ENCODE measurements at regions not wholly inside any gene's neighbourhood (a gene's known extent, or its start where the extent isn't known, plus 50 kb on each side); places are given as distances from the start of the nearest gene placed in this dataset.
"Not testable (repeated sequence)": the region's sequence is repeated elsewhere in the genome, so short reads cannot be mapped to it uniquely, and the experiment has no call there.

DNA sequence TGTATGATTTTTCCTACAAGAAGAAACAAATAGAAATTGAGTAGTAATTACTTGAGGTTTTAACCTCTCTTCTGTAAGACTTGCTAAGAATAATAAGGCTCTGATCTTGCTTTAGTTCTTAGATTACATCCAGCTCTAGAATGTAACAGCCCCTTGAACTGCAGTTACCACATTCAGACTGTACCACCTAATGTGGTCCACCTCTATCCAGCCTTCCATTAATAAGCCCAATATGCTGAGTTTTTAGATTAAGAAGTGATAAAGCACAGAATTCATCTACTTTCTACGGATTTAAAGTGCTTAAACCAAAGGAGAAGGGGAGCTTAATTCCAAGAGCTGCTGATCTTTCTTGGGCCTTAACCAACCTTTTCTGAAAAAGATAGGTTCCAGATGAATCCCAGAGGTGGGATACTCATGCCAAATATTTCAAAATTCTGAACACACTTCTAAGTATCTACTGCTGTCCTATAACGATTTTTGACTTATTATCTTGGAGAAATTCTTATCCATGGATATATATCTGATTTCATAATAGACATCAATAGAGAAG lies 131.5 kb downstream of the ZNF608 start:
- DNase-seq, result no peak

- no peak for DNase-seq
Measured at GRCh38 chr5:124614105-124614504, 132.3 kb downstream of the ZNF608 start.

- no peak for DNase-seq
Measured at GRCh38 chr5:124613273-124613953, 133.0 kb downstream of the ZNF608 start.

DNA sequence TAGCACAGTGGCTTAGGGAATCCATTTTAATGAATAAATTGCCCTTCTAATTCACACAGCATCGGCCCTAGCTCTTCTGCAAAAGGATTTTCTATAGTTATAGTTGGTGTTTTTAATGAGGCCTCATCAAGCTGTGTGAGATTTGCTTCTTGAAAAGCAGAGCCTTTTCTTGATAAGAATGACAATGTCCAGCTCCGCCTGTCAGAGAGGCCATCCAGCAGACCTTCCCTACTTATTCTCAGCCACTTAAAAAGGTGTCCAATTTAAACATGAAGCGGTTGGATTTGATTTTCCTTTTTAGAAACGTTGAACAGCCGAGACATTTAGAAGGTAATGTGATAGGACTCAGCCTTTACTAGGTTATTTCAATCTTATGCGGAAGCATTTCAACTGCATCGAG lies 134.4 kb downstream of the ZNF608 start:
- DNase-seq, result no peak

- not testable (repeated sequence) for DNase-seq
Measured at GRCh38 chr5:124611262-124611661, 135.2 kb downstream of the ZNF608 start.

DNA sequence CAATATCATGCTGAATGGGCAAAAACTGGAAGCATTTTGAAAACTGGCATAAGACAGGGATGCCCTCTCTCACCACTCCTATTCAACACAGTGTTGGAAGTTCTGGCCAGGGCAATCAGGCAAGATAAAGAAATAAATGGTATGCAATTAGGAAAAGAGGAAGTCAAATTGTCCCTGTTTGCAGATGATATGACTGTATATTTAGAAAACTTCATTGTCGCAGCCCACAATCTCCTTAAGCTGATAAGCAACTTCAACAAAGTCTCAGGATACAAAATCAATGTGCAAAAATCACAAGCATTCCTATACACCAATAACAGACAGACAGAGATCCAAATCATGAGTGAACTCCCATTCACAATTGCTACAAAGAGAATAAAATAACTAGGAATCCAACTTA lies 136.8 kb downstream of the ZNF608 start:
- not testable (repeated sequence) for DNase-seq

GRCh38 chr5:124606543-124606942 lies 139.9 kb downstream of the ZNF608 start:
- DNase-seq, result no peak

GRCh38 chr5:124606093-124606492 lies 140.3 kb downstream of the ZNF608 start:
- DNase-seq, result no peak

GRCh38 chr5:124605541-124605940 lies 140.9 kb downstream of the ZNF608 start:
- DNase-seq, result no peak

GRCh38 chr5:124604419-124604818 lies 142.0 kb downstream of the ZNF608 start:
- no peak for DNase-seq

DNA sequence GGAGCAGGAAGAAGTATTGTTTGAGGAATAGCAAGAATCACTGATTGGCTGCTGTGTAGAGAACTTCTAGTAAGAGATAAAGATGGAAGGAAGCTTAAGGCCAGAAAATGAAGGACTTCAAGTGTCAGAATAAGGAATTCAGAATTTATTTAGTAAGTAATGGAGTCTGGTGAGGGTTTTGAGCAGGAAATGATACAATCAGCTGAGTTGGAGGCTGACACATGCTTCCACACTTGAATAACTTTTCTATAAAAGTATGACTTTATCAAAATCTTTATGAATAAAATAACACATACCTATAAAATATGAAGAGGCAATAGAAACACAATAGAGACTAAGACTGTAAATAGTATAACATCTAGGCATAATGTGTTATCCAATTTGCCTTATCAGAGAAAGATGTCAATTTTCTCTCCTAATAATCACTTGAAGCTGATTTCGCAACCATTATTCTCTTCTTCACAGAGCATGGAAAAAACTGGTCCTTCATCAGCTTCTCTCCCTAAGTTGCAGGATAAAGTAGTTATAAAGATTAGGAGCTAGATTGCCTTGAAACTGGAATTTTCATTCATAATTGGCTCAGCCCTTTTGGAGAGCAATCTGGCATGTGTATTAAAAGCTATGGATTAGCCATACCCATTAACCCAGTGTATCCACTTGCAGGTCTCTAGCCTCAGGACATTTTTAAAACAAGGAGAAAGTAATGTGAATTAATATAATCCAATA lies 143.4 kb downstream of the ZNF608 start:
- no peak for DNase-seq

- DNase-seq, result no peak
Measured at GRCh38 chr5:124599028-124599973, 147.1 kb downstream of the ZNF608 start.

DNA sequence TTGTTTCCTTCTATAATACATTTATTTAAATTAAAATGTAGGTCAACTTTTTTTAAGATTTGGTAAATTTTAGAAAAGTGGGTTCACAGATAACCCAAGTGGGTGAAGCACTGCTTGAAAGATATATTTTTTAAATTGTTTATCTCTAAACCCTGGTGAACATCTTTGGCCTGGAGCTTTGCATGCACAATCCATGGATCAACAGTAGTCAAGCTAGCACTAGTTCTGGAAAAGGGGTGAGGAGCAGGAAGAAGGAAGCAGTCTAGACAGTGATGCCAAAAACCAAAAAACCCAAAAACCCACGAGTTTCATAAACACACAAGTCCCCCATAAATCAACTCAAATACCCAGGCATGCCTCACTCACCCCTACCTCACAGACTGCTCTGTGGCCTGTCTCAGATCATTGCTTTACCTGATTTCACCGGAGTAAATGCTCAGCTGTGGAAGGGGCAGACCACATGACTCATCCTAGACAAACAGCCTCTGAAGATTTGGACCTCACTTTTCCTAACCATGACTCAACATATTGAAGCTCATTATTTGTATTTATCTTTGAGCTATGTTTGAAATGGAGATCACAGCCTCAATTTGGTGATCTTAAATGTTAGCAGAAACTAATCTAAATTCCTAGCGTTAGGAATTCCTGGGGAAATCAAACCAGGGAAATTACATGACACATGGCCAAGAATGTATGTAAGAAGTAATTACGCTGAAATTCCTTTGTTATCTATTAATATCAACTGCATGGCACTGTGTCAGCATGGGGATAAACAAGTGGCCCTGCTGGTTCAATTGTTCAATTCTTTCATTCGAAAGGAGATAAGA lies 149.6 kb downstream of the ZNF608 start:
- no peak for DNase-seq

- DNase-seq, result no peak
Measured at GRCh38 chr5:124593952-124594351, 152.5 kb downstream of the ZNF608 start.

DNA sequence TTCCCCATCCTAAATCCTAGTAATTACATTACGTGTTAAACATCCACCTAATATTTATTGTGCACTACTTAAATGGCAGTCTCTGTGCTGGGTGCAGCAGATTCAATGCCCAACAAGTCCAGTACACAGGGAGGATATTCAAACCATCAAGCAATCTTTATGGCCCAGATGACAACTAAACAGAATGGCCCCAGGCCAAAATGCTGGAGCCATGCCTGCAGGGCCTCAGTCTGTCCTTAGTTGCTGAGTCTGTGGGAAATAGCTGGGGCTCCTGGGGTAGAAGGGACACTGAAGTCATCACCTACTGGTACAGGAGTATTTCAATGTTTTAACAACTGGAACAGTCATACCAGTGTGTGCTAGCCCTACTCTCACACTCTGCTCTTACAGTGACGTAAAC lies 153.5 kb downstream of the ZNF608 start:
- DNase-seq, result no peak

- no peak for DNase-seq
Measured at GRCh38 chr5:124591583-124591982, 154.9 kb downstream of the ZNF608 start.

- no peak for DNase-seq
Measured at GRCh38 chr5:124590686-124591085, 155.8 kb downstream of the ZNF608 start.

- no peak for DNase-seq
Measured at GRCh38 chr5:124587280-124587679, 159.2 kb downstream of the ZNF608 start.

- DNase-seq, result no peak
Measured at GRCh38 chr5:124584991-124585715, 161.3 kb downstream of the ZNF608 start.

- DNase-seq, result no peak
Measured at GRCh38 chr5:124583469-124584350, 162.7 kb downstream of the ZNF608 start.

DNA sequence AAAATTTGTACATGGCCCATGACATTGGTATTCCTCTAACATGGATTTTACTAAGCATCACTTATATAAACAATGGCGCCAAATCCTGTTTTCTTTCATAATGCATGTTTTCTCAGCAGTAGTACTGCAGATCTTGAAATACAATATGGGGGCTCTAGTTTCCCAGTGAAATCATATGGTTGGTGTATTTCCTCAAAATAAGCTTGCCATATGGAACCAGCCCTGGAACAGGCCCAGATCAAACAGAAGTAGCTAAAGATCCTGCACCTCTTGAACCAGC lies 163.9 kb downstream of the ZNF608 start:
- DNase-seq, result no peak
